DMS 273 (cell line): ENCODE measurements at regions not wholly inside any gene's neighbourhood (a gene's known extent, or its start where the extent isn't known, plus 50 kb on each side); places are given as distances from the start of the nearest gene placed in this dataset.
A peak's percentile ranks its signal among the peaks of the same experiment; 100 is the strongest.

Experiments
- DNase-seq: peaks from one replicate; lab custom pipeline; 2025; ENCODE audit not compliant: unreplicated experiment; lab: John Stamatoyannopoulos, UW

GRCh38 chr20:7691647-7692269, 248.5 kb downstream of the HAO1 start:
- DNase-seq: no peak

- no peak for DNase-seq
These were observed 247.8 kb downstream of the HAO1 start for GRCh38 chr20:7692478-7692877.

- DNase-seq: no peak
These were observed 246.5 kb downstream of the HAO1 start for GRCh38 chr20:7693761-7694160.

- no peak for DNase-seq
These were observed 245.2 kb downstream of the HAO1 start for GRCh38 chr20:7695051-7695495.

GRCh38 chr20:7695635-7696034, 244.6 kb downstream of the HAO1 start:
- no peak for DNase-seq

GRCh38 chr20:7696311-7696710, 243.9 kb downstream of the HAO1 start:
- DNase-seq: no peak

- DNase-seq: no peak
These were observed 238.1 kb downstream of the HAO1 start for GRCh38 chr20:7702141-7702540.

- no peak for DNase-seq
These were observed 236.7 kb downstream of the HAO1 start for GRCh38 chr20:7703551-7703961.

GRCh38 chr20:7703996-7704395, 236.3 kb downstream of the HAO1 start:
- no peak for DNase-seq

GRCh38 chr20:7708112-7708511, 232.1 kb downstream of the HAO1 start:
- no peak for DNase-seq

- DNase-seq: no peak
These were observed 231.5 kb downstream of the HAO1 start for GRCh38 chr20:7708782-7709181.

- no peak for DNase-seq
These were observed 229.8 kb downstream of the HAO1 start for GRCh38 chr20:7710440-7710839.

- no peak for DNase-seq
These were observed 227.6 kb downstream of the HAO1 start for GRCh38 chr20:7712661-7713060.

- no peak for DNase-seq
These were observed 225.7 kb downstream of the HAO1 start for GRCh38 chr20:7714549-7714948.

- peak; percentile 84 for DNase-seq
These were observed 223.8 kb downstream of the HAO1 start for GRCh38 chr20:7716286-7716972.

- no peak for DNase-seq
These were observed 217.7 kb downstream of the HAO1 start for GRCh38 chr20:7722564-7722963.

GRCh38 chr20:7723284-7723683, 217.0 kb downstream of the HAO1 start:
- DNase-seq: no peak

- no peak for DNase-seq
These were observed 211.9 kb downstream of the HAO1 start for GRCh38 chr20:7728338-7728737.

- no peak for DNase-seq
These were observed 206.0 kb downstream of the HAO1 start for GRCh38 chr20:7734216-7734615.

- no peak for DNase-seq
These were observed 203.9 kb downstream of the HAO1 start for GRCh38 chr20:7736336-7736735.

- peak; percentile 5 for DNase-seq
These were observed 198.4 kb downstream of the HAO1 start for GRCh38 chr20:7741866-7742265.

- DNase-seq: peak; percentile 85
These were observed 197.8 kb downstream of the HAO1 start for GRCh38 chr20:7742479-7742878.

- no peak for DNase-seq
These were observed 195.8 kb downstream of the HAO1 start for GRCh38 chr20:7744411-7744810.
